ENCODE measurements at regions not wholly inside any gene's neighbourhood (a gene's known extent, or its start where the extent isn't known, plus 50 kb on each side); places are given as distances from the start of the nearest gene placed in this dataset.

DNA sequence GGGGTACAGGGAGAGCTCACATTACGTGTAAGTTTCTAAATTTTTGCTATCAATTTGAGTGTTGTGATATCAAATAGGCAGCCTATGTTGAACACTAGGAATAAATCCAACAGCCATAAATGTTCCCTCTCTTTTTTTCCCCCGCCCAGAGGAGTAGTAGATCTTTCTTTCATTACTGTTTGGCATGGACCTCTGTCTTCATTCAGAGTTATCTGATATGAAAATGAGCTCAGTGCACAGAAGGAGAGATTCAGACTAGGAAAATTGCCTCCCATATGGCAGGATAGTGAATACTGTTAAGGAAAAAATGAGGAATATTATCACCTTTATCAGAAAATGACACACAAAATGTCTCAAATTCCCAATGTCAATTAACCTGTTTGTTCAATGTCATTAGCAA lies 110.0 kb upstream of the EYS start:
- TF ChIP-seq, protein P1, sequence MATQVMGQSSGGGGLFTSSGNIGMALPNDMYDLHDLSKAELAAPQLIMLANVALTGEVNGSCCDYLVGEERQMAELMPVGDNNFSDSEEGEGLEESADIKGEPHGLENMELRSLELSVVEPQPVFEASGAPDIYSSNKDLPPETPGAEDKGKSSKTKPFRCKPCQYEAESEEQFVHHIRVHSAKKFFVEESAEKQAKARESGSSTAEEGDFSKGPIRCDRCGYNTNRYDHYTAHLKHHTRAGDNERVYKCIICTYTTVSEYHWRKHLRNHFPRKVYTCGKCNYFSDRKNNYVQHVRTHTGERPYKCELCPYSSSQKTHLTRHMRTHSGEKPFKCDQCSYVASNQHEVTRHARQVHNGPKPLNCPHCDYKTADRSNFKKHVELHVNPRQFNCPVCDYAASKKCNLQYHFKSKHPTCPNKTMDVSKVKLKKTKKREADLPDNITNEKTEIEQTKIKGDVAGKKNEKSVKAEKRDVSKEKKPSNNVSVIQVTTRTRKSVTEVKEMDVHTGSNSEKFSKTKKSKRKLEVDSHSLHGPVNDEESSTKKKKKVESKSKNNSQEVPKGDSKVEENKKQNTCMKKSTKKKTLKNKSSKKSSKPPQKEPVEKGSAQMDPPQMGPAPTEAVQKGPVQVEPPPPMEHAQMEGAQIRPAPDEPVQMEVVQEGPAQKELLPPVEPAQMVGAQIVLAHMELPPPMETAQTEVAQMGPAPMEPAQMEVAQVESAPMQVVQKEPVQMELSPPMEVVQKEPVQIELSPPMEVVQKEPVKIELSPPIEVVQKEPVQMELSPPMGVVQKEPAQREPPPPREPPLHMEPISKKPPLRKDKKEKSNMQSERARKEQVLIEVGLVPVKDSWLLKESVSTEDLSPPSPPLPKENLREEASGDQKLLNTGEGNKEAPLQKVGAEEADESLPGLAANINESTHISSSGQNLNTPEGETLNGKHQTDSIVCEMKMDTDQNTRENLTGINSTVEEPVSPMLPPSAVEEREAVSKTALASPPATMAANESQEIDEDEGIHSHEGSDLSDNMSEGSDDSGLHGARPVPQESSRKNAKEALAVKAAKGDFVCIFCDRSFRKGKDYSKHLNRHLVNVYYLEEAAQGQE (IDR thresholded peaks at IDR 0.05; ENCODE audit: low read depth) = no peak
- no peak for TF ChIP-seq YY1 (IDR thresholded peaks at IDR 0.05; ENCODE audit: low read depth)
